G401.6 (cell line): ENCODE measurements at regions not wholly inside any gene's neighbourhood (a gene's known extent, or its start where the extent isn't known, plus 50 kb on each side); places are given as distances from the start of the nearest gene placed in this dataset.
A peak's percentile ranks its signal among the peaks of the same experiment; 100 is the strongest.

Experiments used
- FAIRE-seq: peaks from 2 replicates; lab custom pipeline; 2012; peaks lifted over from hg19 to GRCh38; lab: Jason Lieb, UNC

- FAIRE-seq: no peak
Measured at GRCh38 chr1:214208460-214208859, 72.5 kb upstream of the SMYD2 start.

- FAIRE-seq: no peak
Measured at GRCh38 chr1:214209260-214209808, 71.6 kb upstream of the SMYD2 start.

- FAIRE-seq: no peak
Measured at GRCh38 chr1:214213136-214213535, 67.8 kb upstream of the SMYD2 start.

GRCh38 chr1:214214851-214215250, 66.1 kb upstream of the SMYD2 start:
- peak; percentile 8 for FAIRE-seq

- FAIRE-seq: no peak
Measured at GRCh38 chr1:214215583-214215982, 65.4 kb upstream of the SMYD2 start.

GRCh38 chr1:214216021-214216420, 64.9 kb upstream of the SMYD2 start:
- FAIRE-seq: no peak

GRCh38 chr1:214216779-214217178, 64.2 kb upstream of the SMYD2 start:
- no peak for FAIRE-seq

- FAIRE-seq: no peak
Measured at GRCh38 chr1:214219902-214220301, 61.1 kb upstream of the SMYD2 start.

GRCh38 chr1:214220891-214221290, 60.1 kb upstream of the SMYD2 start:
- FAIRE-seq: no peak

- no peak for FAIRE-seq
Measured at GRCh38 chr1:214224611-214225354, 56.2 kb upstream of the SMYD2 start.

- FAIRE-seq: no peak
Measured at GRCh38 chr1:214228976-214229375, 52.0 kb upstream of the SMYD2 start.

- FAIRE-seq: no peak
Measured at GRCh38 chr1:214229736-214230135, 51.2 kb upstream of the SMYD2 start.
